ENCODE measurements at regions not wholly inside any gene's neighbourhood (a gene's known extent, or its start where the extent isn't known, plus 50 kb on each side); places are given as distances from the start of the nearest gene placed in this dataset.

DNA sequence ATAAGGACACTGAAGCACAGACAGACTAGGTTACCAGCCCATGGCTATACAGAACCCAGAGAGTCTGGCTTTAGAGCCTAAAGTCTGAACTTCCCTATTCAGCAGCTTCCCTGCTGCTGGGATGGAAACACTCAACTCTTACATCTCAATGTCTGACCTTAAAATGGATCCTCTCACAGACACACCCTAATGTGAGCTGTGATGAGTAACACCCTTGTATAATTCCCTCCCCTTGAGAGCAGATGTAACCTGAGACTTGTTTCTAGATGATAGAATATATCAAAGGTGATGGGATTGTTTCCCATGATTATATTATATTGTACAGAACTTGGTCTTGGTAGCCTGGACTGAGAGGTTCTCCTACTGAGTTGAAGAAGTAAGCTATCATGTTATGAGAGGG, 577.1 kb upstream of the KLHL29 start (continued):
- no peak for TF ChIP-seq SNAPC4 (CRISPR knock-in tag; IDR thresholded peaks at IDR 0.05)
- TF ChIP-seq RARA (CRISPR knock-in tag; IDR thresholded peaks at IDR 0.05): no peak
- TF ChIP-seq SUZ12 (IDR thresholded peaks at IDR 0.05; ENCODE audit: low read depth, low read length): no peak
- TF ChIP-seq RFXANK (CRISPR knock-in tag; IDR thresholded peaks at IDR 0.05): no peak
- TF ChIP-seq MTA1 (CRISPR knock-in tag; IDR thresholded peaks at IDR 0.05; ENCODE audit: borderline replicate concordance): no peak

- ChIA-PET CTCF (ENCODE audit: low intra/inter-chr PET ratio, low total read pairs) (no interaction called here), POLR2A (no interaction called here)
- intact Hi-C loops (cut with micrococcal nuclease; ENCODE audit: unreplicated experiment): no loop called here
- no peak for DNase-seq (ENCODE audit: low spot score)
- H3K36me3 ChIP-seq (replicated peaks in 1 of 2; ENCODE audit: control insufficient read depth in 1 of 2, insufficient read depth in 2 of 2, low read length in 2 of 2): no peaks in the 10 kb centered on the region
- 9% methylated on average over 2 of the region's 2 CpGs for WGBS (ENCODE audit: low lambda C conversion rate)
- peaks cover 81% of the 10 kb centered on the region for H3K9me3 ChIP-seq (ENCODE audit: low read length)
- H3K79me2 ChIP-seq (ENCODE audit: insufficient read depth, low read length): no peaks in the 10 kb centered on the region
- H3K9ac ChIP-seq (ENCODE audit: insufficient read depth, low read depth, low read length): no peak overlapping the region
- in situ Hi-C loops (cut with HindIII; ENCODE audit: extremely low pct_ligation_motif_present, low pct_unique_long_range_greater_than_20kb): no loop called here
- FAIRE-seq: no peak
- no peaks in the 10 kb centered on the region for H4K20me1 ChIP-seq (ENCODE audit: insufficient read depth, low read length)
- no TSS peak for BruUV-seq (replicated peaks)
- H3K27me3 ChIP-seq (ENCODE audit: control insufficient read depth in 1 of 2, insufficient read depth in 2 of 2, low read length in 2 of 2): no peaks in the 10 kb centered on the region
- H2AFZ ChIP-seq (ENCODE audit: low read length): no peak overlapping the region
- no peak overlapping the region for H3K4me3 ChIP-seq (replicated peaks in 1 of 3; ENCODE audit: insufficient read depth in 1 of 3, low read depth in 2 of 3, low read length in 3 of 3)
- no peak for ATAC-seq
- H3K4me2 ChIP-seq (ENCODE audit: low read depth, low read length): no peak overlapping the region
- H3K4me1 ChIP-seq (ENCODE audit: insufficient read depth, low read length): no peaks in the 10 kb centered on the region
- H3K27ac ChIP-seq (ENCODE audit: extremely low read length, insufficient read depth, low read length): no peak overlapping the region
- no peak for TF ChIP-seq ZNF563 (CRISPR knock-in tag; IDR thresholded peaks at IDR 0.05)
- TF ChIP-seq CENPBD1 (CRISPR knock-in tag; IDR thresholded peaks at IDR 0.05; ENCODE audit: borderline replicate concordance, low read depth): no peak
- TF ChIP-seq MXD4 (CRISPR knock-in tag; IDR thresholded peaks at IDR 0.05): no peak
- TF ChIP-seq REPIN1 (CRISPR knock-in tag; IDR thresholded peaks at IDR 0.05; ENCODE audit: borderline replicate concordance, low read depth): no peak
- TF ChIP-seq ZNF546 (CRISPR knock-in tag; conservative IDR thresholded peaks at IDR 0.05): no peak
- TF ChIP-seq PHF5A (CRISPR knock-in tag; IDR thresholded peaks at IDR 0.05; ENCODE audit: low read depth, unreplicated experiment): no peak
- no peak for TF ChIP-seq ZNF556 (CRISPR knock-in tag; IDR thresholded peaks at IDR 0.05; ENCODE audit: borderline replicate concordance)
- TF ChIP-seq ZBTB25 (CRISPR knock-in tag; IDR thresholded peaks at IDR 0.05): no peak
- no peak for TF ChIP-seq TBP (CRISPR knock-in tag; IDR thresholded peaks at IDR 0.05)
- no peak for TF ChIP-seq MIXL1 (CRISPR knock-in tag; IDR thresholded peaks at IDR 0.05)
- TF ChIP-seq, protein P1, sequence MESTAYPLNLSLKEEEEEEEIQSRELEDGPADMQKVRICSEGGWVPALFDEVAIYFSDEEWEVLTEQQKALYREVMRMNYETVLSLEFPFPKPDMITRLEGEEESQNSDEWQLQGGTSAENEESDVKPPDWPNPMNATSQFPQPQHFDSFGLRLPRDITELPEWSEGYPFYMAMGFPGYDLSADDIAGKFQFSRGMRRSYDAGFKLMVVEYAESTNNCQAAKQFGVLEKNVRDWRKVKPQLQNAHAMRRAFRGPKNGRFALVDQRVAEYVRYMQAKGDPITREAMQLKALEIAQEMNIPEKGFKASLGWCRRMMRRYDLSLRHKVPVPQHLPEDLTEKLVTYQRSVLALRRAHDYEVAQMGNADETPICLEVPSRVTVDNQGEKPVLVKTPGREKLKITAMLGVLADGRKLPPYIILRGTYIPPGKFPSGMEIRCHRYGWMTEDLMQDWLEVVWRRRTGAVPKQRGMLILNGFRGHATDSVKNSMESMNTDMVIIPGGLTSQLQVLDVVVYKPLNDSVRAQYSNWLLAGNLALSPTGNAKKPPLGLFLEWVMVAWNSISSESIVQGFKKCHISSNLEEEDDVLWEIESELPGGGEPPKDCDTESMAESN (CRISPR knock-in tag; conservative IDR thresholded peaks at IDR 0.05): no peak
- TF ChIP-seq NFIB (CRISPR knock-in tag; IDR thresholded peaks at IDR 0.05; ENCODE audit: borderline replicate concordance): no peak
- TF ChIP-seq ARNT2 (CRISPR knock-in tag; IDR thresholded peaks at IDR 0.05; ENCODE audit: low read depth): no peak
Measured at GRCh38 chr2:22810602-22811001, 574.4 kb upstream of the KLHL29 start.

All from HepG2 (cell line).